Right lobe of liver (tissue), 4 donors: ENCODE measurements at regions not wholly inside any gene's neighbourhood (a gene's known extent, or its start where the extent isn't known, plus 50 kb on each side); places are given as distances from the start of the nearest gene placed in this dataset.

Experiments
- POLR2A ChIP-seq: fragments of 450-650 bp; IDR thresholded peaks from one replicate; pipeline ENCODE4 v1.6.1; 2017; ENCODE audit warnings: antibody characterized with exemption, mild to moderate bottlenecking
- TF ChIP-seq, protein P1 (sequence below), 4 donors: fragments of 200-600 bp in 3 of 4; fragments of 450-650 bp in 1 of 4; IDR thresholded peaks; one replicate each; pipeline versions ENCODE4 v1.5.1 to v1.8.0; 2016 to 2022; ENCODE audit warnings: antibody characterized with exemption in 4 of 4, mild to moderate bottlenecking in 2 of 4
- donor health status: DM: no; HTN: no; CAD: no.
- donor health status: DM: no; HTN: no; CAD: no.
- donor health status: DM: no; HTN: yes; CAD: no.

DNA sequence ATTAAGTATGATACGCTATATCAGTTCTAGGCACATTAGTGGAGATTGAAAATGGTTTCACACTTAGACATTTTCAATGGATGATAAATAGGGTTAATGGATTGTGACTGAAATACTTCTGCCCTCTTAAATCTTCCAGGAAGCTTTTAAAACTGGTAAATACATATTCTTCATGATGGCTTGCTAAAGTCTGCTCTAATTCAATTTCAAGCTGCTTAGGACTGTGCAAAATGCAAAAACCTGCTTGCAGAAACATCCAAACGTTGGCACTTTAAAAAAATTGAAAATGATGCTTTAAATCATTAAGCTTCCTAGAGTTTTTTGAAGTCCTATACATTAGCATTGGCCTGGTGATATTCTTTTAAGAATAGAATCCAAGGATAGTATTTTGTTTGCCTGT, 214.8 kb upstream of the FSHR start:
- TF ChIP-seq, protein P1, sequence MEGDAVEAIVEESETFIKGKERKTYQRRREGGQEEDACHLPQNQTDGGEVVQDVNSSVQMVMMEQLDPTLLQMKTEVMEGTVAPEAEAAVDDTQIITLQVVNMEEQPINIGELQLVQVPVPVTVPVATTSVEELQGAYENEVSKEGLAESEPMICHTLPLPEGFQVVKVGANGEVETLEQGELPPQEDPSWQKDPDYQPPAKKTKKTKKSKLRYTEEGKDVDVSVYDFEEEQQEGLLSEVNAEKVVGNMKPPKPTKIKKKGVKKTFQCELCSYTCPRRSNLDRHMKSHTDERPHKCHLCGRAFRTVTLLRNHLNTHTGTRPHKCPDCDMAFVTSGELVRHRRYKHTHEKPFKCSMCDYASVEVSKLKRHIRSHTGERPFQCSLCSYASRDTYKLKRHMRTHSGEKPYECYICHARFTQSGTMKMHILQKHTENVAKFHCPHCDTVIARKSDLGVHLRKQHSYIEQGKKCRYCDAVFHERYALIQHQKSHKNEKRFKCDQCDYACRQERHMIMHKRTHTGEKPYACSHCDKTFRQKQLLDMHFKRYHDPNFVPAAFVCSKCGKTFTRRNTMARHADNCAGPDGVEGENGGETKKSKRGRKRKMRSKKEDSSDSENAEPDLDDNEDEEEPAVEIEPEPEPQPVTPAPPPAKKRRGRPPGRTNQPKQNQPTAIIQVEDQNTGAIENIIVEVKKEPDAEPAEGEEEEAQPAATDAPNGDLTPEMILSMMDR (IDR thresholded peaks at IDR 0.05) = no peak
- TF ChIP-seq POLR2A = no peak
